ENCODE measurements at regions not wholly inside any gene's neighbourhood (a gene's known extent, or its start where the extent isn't known, plus 50 kb on each side); places are given as distances from the start of the nearest gene placed in this dataset.
"Not testable (repeated sequence)": the region's sequence is repeated elsewhere in the genome, so short reads cannot be mapped to it uniquely, and the experiment has no call there.

DNA sequence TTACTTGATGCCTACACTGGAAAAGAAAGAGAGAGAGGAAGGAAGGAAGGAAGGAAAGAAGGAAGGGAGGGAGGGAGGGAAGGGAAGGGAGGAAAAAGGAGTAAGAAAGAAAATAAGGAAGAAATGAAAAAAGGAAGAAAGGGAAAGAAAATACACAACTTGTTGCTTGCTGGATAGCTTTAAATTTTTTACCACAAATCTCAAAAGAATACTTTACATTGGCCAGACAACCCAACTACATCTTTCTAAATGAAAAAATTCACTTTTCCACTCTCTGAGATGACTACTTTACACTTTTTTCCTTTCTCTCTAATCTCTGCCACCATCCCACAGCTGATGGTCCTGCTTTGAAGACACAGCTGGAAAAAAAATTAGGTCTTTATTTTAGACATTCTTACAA is 228.9 kb upstream of the FAM78B start:
- no peak for DNase-seq

DNA sequence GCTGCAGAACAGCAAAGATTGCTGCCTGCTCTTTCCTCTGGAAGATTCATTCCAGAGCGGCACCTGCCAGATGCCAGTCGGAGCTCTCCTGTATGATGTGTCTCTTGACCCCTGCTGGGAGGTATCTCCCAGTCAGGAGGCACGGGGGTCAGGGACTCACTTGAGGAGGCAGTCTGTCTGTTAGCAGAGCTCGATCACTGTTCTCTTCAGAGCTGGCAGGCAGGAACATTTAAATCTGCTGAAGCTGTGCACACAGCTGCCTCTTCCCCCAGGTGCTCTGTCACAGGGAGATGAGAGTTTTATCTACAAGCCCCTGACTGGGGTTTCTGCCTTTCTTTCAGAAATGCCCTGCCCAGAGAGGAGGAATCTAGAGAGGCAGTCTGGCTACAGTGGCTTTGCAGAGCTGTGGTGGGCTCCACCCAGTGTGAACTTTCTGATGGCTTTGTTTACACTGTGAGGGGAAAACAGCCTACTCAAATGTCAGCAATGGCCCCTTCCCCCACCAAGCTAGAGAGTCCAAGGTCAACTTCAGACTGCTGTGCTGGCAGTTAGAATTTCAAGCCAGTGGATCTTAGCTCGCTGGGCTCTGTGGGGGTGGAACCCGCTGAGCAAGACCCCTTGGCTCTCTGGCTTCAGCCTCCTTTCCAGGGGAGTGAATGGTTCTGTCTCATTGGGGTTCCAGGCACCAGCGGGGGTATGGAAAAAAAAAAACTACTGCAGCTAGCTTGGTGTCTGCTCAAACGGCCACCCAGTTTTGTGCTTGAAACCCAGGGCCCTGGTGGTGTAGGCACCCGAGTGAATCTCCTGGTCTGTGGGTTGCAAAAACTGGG is 242.7 kb upstream of the FAM78B start:
- peak in 1 of 2 experiments; percentile 24 for DNase-seq

DNA sequence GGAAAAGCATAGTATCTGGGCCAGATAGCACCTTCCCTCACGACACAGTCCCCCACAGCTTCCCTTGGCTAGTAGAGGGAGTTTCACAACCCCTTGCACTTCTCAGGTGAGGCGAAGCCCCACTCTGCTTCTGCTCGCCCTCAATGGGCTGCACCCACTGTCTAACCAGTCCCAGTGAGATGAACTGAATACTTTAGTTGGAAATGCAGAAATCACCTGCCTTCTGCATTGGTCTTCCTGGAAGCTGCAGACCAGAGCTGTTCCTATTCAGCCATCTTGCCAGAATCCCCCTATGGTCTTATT is 243.2 kb upstream of the FAM78B start:
- no peak for DNase-seq

DNA sequence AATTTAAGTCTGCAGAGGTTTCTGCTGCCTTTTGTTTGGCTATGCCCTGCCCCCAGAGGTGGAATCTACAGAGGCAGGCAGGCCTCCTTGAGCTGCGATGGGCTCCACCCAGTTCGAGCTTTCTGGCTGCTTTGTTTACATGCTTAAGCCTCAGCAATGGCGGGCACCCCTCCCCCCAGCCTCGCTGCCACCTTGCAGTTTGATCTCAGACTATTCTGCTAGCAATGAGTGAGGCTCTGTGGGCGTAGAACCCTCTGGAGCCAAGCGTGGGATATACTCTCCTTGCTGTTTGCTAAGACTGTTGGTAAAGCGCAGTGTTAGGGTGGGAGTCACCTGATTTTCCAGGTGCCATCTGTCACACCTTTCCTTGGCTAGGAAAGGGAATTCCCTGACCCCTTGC is 250.0 kb upstream of the FAM78B start:
- not testable (repeated sequence) for DNase-seq

DNA sequence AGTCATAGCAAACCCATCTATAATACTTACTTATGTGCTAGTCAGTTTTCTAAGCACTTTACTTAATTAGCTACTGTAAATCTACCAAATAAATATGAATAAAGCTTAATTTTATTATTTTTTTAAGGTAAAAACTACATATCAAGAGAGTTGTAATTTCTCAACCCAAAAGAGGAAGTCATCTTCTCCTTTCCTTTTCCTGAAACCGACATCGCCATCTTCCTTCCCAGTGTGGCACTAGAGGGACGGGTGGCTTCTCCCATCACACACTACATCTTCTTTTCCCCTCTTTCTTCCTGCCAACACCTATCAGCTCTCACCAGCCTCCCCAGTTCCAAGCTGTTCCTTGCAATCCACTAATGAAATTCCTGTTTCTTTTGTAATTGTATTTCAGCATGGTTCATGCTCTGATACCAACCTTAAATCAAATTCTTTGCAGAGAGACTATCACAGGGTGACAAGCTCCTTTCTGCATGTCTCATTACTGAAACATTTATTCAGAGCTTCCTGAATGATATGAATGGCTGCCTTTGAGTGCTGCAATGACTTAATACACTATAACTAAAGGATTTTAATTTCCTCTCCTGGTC is 251.6 kb upstream of the FAM78B start:
- no peak for DNase-seq

DNA sequence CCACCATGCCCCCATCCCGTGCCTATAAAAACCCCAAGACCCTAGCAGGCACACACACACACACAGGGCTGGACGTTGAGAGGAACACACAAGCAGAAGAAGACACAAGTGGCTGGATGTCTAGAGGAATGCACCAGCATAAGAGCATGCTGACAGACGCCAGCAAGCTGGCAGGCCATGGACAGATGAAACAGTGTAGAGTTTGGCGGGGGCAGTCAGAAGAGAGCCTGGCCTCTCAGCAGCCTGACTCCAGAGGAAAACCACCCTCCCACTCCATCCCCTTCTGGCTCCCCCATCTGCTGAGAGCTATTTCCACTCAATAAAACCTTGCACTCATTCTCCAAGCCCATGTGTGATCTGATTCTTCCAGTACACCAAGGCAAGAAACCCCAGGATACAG is 255.8 kb upstream of the FAM78B start:
- DNase-seq = peak; percentile 40 to 73

DNA sequence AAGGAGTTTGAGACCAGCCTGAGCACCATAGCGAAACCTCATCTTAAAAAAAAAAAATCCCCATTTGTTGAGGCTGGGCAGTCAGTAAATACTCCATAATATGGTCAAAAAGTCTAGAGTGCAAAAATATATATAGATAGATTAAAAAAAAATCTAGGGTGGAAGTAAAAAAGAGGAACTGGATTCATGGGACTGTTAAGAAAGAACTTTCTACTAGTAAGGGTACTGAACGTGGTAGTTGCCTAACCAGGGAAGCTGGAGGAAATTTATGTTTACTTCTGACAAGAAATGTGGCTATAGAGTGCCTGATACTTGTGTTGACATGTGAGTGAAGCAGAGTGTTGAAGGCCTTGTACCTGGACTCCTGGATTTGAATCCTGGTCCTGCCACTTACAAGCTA is 265.9 kb upstream of the FAM78B start:
- no peak for DNase-seq

DNA sequence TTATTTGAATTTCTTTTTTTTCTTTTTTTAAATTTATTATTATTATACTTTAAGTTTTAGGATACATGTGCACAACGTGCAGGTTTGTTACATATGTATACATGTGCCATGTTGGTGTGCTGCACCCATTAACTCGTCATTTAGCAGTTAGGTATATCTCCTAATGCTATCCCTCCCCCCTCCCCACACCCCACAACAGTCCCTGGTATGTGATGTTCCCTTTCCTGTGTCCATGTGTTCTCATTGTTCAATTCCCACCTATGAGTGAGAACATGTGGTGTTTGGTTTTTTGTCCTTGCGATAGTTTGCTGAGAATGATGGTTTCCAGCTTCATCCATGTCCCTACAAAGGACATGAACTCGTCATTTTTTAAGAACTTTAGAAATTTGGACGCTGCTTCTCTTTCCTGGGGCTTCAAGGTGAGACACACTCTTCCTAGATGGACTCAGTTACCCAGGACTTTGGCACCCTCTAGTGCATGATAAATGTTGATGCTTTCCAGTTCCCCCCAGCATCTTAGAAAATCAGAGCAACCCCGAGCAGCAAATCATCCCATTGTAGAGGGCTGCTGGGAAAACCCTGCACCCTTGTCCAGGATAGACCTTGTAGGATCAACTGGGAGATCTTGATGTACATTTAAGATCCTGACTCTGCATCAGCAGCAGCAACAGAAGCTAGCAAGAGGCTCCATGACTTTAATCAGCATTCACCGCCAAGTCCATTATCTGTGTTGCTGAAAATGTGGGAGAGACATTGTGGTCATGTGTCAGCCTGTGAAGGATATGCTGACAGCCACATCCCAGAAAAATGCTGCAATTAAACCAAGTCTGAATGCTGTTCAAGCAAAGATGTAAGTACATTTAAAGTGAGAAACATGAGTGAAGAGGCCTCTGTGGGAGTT is 266.9 kb upstream of the FAM78B start:
- peak; percentile 62 to 79 for DNase-seq

DNA sequence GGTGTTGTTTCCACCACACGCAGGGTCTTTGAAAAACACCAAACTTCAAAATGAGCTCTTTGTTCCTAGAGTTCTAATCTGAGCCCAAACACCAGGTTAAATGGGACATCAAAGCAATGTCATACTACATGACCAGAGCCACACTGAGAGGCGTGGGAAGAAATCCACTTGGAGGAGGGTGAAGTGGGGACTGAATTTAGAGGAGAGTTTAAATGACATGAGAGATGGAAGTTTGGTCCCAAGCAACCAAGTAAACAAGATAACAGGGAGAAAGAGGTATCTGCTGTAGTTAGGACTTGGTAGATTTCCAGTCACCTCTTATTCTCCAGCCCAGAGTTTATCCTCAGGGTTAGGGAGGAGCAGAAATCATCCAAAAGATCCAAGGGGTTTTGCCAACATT is 290.9 kb upstream of the FAM78B start:
- no peak for DNase-seq

DNA sequence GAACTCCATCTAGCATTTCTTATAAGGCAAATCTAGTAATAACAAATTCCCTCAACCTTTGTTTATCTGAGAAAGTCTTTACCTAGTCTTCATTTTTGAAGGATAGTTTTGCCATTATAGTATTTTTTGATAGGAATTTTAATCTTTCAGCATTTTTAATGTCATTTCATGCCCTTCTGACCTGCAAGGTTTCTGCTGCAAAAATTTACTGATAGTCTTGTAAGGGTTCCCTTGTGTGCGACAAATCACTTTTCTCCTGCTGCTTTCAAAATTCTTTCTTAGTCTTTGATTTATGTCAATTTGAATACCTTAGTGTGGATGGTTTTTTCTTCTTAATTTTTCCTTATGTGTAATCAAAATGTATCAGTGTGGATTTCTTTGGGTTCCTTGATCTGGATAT is 297.5 kb upstream of the FAM78B start:
- no peak for DNase-seq

DNA sequence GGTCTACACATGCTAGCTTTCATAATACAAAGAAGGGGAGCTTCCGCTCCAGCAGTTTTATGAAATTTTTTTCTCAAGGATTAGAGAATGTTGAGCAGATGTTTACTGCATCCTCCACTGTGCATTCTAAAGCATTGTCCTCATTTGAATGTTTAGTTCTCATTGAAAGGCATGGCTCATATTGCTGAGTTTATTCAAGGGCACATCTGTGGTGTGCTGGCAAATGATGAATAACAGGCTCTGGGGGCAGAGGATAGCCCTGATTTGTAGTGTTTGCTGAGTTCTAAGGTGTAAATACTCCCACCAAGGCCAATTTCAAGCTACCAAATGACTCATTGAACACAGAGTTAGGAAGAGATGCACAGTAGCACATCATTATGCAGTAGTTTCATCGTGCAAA is 303.2 kb upstream of the FAM78B start:
- DNase-seq = no peak

DNA sequence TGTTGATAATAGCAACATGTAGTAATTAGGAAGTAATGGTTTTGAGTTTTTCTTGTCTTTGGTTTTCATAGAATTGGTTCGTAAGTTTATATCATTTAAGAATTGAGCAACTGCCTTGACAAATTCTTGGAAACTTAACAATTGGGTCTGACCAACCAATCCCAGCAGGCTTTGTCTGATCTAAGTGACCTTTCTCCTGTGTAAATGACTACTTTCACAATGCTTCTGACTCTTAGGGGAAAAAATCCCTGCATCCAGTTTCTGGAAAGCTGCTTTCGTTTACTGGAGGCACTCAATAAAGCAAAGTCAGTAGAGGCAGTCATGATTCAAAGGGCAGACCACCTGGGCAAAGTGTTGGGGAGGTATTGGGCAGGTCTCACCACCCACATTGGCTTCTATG is 303.6 kb upstream of the FAM78B start:
- DNase-seq = no peak

DNA sequence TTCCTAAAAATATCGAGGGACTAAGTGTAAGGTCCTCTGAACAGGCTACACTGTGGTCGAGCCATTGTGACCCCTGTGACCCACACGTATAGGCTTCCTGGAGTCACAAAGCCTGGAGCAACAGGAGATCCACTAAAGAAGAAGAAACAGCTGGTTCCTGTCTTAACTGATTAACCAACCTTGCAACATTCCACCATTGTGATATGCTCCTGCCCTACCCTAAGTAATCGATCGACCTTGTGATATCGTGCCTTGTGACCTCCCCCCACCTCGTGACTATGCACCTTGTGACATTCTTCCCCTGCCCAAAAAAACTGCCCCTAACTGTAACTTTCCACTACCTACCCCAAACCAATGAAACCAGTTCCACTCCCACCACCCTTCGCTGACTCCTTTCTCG is 304.6 kb upstream of the FAM78B start:
- DNase-seq = no peak

DNA sequence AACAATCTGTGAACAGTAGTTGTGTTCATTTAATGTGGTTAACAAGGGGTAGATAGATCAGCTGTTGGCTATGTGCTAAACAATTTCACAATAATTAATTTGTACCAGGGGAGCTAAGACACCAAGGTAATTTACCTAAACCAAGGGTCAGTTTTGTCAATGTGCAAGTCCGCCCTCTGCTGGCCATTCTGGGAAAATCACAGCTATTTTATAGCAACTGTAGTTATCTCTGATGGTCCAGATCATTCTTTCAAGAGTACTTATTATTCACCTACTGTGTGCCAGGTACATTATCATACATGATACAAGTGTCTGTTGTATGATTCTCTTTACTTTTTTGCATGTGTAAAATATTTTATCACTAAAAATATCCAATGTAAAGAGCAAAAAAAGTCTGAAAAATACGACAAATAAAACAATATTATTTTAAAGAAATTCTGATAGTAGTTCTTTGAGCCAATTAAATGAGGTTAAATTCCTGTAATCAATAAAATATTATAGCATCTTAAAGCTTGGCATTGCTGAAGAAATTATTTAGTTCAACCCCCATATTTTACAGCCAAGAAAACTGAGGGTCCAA is 312.3 kb upstream of the FAM78B start:
- DNase-seq = peak; percentile 17 to 48

DNA sequence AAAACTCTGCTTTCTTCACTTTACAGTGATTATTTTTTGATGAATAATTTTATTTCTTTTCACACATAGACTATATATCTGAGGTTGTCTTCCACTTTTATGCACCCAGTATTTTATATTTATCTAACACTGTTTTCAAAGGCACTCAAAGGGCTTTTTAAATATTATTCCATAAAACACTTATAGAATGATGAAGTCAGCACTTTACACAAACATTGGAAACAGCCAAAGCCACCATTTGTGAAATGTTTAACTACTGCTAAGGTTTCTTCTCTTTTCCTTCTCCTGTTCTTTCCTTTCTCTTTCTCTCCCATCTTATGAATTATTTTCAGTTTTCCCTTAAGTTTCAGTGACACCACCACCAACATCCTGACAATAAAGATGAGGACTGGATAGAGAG is 317.7 kb upstream of the FAM78B start:
- DNase-seq = no peak

DNA sequence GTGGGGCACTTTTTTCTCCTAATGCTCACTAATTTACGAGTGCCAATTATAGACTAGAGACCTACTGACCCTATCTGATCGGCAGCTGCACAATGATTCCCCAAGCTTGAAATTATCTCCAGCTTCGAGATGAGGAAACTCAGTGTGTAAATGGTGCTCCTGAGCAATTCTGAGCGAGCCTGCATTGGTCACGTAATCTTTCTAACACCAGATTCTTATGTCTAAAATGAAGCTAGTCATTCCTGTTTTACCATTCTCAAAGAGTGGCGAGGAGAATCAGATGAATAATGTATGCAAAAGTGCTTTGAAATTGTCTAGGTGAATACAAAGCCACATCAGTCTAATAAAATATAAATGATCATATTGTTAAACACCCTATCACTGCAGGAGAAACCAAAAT is 318.1 kb upstream of the FAM78B start:
- no peak for DNase-seq

DNA sequence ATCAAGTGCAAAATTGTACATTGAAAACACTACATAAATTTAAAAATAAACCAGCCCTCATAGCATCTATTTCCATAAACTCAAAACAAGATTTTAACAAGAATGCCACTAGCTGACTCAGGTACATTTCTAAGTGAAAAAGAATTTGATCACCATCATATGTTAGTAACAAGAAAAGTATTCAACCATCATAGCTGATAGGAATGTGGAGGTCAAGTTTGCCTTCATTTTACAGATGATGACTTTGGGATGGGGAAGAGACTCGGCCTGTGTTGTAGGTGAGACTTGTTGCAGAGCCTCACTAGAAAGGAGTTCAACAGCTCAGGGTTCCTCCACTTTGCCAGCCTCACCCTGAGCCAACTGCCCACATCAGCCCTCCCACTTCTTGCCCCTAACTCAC is 318.8 kb upstream of the FAM78B start:
- no peak for DNase-seq

DNA sequence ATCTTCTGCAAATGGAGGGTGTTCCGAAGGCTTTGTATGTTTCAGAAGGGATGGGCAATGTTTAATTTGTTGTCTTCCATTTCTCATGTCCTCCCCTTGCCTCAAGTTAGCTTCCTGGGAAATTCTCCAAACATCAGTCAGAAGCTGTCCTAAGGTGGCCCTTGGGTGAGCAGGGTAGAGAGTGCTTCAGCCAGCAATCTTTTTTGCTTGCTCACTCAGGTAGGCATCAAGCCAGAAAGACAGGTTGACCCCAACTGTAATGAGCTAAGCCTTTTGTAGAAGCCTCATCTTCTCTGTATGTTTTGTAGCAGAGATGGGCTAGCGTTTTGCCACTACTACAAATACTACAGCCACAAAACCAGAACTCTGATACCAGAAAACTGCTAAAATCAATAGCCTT is 321.5 kb upstream of the FAM78B start:
- no peak for DNase-seq

DNA sequence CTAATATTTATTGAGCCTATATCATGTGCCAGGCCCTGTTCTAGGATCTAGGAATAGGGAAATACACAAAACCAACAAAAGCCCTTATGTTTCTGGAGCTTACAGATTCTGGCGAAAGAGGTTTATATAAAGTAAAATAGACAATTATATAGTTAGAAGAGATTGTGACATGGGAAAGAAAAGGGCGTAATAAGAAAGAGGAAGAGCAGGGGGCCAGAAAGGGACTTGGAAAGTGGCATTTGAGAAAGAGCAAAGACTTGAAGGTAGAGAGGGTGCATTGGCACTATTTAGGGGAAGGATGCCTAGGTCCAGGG is 322.5 kb upstream of the FAM78B start:
- DNase-seq = no peak

DNA sequence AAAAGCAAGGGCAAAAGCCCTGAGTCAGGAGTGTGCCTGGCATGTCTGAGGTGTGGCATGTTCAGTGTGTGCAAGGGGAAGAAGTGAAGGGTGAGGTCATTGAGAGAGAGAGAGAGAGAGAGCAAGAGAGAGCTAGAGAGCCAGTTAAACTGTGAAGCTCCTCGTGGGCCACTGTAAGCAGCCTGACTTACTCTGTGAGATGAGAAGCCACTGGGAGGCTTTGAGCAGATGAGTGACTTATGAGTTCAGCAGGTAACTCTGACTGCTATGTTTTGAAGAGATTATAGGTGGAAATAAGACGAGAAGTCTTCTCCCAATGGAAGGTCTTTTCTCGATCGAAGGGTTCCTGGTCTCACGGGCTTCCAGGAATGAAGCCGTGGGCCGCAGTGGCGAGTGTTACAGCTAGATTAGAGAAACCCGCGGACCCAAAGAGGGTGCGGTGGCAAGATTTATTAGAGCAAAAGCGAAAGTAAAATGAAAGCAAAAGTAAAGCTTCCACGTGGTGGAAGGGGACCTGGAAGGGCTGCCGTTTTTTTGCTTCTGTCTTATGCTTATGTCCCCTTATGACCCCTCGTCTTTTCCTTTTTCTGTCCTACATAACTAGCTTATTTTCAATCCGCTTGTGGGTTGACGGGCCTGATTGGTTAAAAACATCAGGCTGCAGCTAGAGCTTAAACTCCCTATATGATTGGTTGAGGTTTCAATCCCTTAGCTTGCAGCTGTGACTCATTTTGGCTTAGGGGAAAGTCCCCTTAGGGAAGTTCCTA is 323.1 kb upstream of the FAM78B start:
- peak in 1 of 2 experiments; percentile 32 for DNase-seq

DNA sequence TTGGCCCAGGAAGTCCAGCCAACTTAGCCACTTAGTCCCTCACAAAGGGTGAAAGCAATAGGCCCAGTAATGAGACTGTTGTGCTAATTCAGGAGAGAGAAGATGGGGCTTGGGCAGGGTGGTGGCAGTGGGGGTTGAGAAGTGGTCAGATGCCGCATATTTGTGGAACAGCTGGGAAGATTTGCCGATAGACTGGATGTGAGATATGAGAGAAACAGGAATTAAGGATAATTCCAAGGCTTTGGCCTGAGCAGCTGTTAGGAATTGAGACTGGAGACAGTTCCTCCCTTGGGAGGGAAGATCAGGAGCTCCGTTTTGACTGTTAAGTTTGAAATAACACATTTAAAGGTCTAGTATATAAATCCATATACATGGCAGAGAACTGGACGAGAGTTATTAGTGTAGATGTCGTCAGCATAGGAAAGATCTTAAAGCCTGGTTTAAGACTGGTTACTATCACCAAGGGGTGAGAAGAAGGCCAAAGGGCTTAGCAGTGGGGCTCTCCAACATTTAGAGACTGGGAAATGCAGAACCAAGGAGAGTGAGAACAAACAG is 323.7 kb upstream of the FAM78B start:
- DNase-seq = no peak

DNA sequence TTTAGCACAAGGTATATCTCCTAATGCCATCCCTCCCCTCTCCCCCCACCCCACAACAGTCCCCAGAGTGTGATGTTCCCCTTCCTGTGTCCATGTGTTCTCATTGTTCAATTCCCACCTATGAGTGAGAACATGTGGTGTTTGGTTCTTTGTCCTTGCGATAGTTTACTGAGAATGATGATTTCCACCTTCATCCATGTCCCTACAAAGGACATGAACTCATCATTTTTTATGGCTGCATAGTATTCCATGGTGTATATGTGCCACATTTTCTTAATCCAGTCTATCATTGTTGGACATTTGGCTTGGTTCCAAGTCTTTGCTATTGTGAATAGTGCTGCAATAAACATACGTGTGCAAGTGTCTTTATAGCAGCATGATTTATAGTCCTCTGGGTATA is 327.0 kb upstream of the FAM78B start:
- DNase-seq = not testable (repeated sequence)

DNA sequence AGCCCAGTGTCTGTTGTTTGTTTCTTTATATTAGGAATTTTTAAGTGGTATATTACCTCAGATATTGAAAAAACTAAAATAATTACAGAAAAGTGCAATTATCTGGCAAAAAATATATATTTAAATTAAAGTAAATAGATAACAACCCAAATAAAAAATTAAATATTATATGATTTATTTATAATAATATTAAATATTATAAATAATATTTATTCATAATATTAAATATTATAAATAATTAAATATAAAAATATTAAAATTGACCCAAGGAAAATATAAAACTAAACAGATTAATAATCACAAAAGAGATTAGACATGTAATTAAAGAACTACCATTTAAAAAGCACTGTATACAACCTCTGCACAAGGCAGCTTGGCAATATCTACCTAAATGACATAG is 331.9 kb upstream of the POGK start:
- DNase-seq = no peak
